HCT116 (cell line): ENCODE measurements at regions not wholly inside any gene's neighbourhood (a gene's known extent, or its start where the extent isn't known, plus 50 kb on each side); places are given as distances from the start of the nearest gene placed in this dataset.

Source experiments
- ATAC-seq: fragments of 200-7000 bp; cut with Tn5 transposase; 2 replicates; pipeline ENCODE4 v1.9.1; 2020; ENCODE audit warnings: mild to moderate bottlenecking, moderate library complexity
- BruUV-seq: library from RNA; stranded (reverse); fragments of 400-500 nt; replicated peaks from 2 replicates; lab custom pipeline; 2021; lab: Mats Ljungman, UMichigan
- CTCF ChIA-PET: fragments of 300-600 bp; sonication (Branson Sonifier 250); formaldehyde crosslinking; loops from one replicate; lab custom pipeline; 2021; ENCODE audit warnings: antibody characterized with exemption; lab: Charles Lee
- POLR2A ChIA-PET: fragments of 300-600, 350-600 bp; sonication (Branson Sonifier 250); formaldehyde crosslinking; loops from one replicate; lab custom pipeline; 2021; ENCODE audit warnings: antibody characterized with exemption; lab: Charles Lee
- RAD21 ChIA-PET, 2 experiments: fragments of 300-600 bp; sonication (Branson Sonifier 250); formaldehyde crosslinking; loops; one replicate each; lab custom pipeline; 2023; ENCODE audit warnings: low total read pairs in 2 of 2; ENCODE audit not compliant: uncharacterized antibody in 2 of 2, unreplicated experiment in 2 of 2, low non-redundant PET in 1 of 2; lab: Charles Lee
- DNase-seq: peaks from one replicate; pipeline ENCODE4 v3.0.0-alpha.2; 2010; ENCODE audit warnings: low read depth, low spot score
- H2AFZ ChIP-seq: fragments of 200-600 bp; shearing (Covaris generic), sonication (generic); 2 replicates; pipeline ENCODE4 v1.6.1; 2017; ENCODE audit warnings: low read depth, mixed run types, mixed read lengths, antibody characterized with exemption, low read length; ENCODE audit not compliant: poor library complexity, severe bottlenecking
- H3K27ac ChIP-seq: 2 replicates; pipeline ENCODE4 v1.5.1; 2012; ENCODE audit warnings: low read depth, low read length
- H3K27me3 ChIP-seq: fragments of 200-600 bp; sonication (generic); 2 replicates; pipeline ENCODE4 v1.6.1; 2016; ENCODE audit warnings: mixed run types, low read length, mixed read lengths; ENCODE audit not compliant: insufficient read depth
- H3K36me3 ChIP-seq, 2 experiments: fragments of 200-500 bp in 1 of 2; fragments of 200-600 bp in 1 of 2; sonication (Bioruptor generic) in 1 of 2; sonication (generic) in 1 of 2; 2 replicates each; pipeline versions ENCODE4 v1.5.1 to v1.6.1; 2014 to 2016; ENCODE audit warnings: low read length in 2 of 2, inconsistent platforms in 1 of 2, mixed read lengths in 1 of 2, mixed run types in 1 of 2; ENCODE audit not compliant: insufficient read depth in 2 of 2, control insufficient read depth in 1 of 2
- H3K4me1 ChIP-seq, 2 experiments: fragments of 200-600 bp in 1 of 2; sonication (generic) in 1 of 2; 2 replicates each; pipeline versions ENCODE4 v1.5.1 to v1.6.1; 2012 to 2017; ENCODE audit warnings: low read length in 2 of 2, inconsistent platforms in 1 of 2, mild to moderate bottlenecking in 1 of 2, mixed read lengths in 1 of 2, mixed run types in 1 of 2, moderate library complexity in 1 of 2; ENCODE audit not compliant: insufficient read depth in 2 of 2, control insufficient read depth in 1 of 2
- H3K4me2 ChIP-seq: fragments of 200-600 bp; sonication (generic); 2 replicates; pipeline ENCODE4 v1.6.1; 2017; ENCODE audit warnings: mixed run types, low read length, mixed read lengths
- H3K4me3 ChIP-seq, 2 experiments: fragments of 200-600 bp in 1 of 2; sonication (generic) in 1 of 2; replicated peaks in 1 of 2; 2 replicates each; pipeline ENCODE4 v1.5.1; 2011 to 2016; ENCODE audit warnings: low read length in 2 of 2, control low read depth in 1 of 2, low read depth in 1 of 2, mild to moderate bottlenecking in 1 of 2, mixed read lengths in 1 of 2, mixed run types in 1 of 2
- H3K79me2 ChIP-seq: fragments of 200-600 bp; sonication (generic); 2 replicates; pipeline ENCODE4 v1.6.1; 2017; ENCODE audit warnings: mild to moderate bottlenecking, mixed run types, low read length, moderate library complexity, mixed read lengths; ENCODE audit not compliant: insufficient read depth
- H3K9ac ChIP-seq: fragments of 200-600 bp; sonication (generic); 2 replicates; pipeline ENCODE4 v1.6.1; 2016; ENCODE audit warnings: low read length, mixed read lengths
- H3K9me2 ChIP-seq: fragments of 200-600 bp; sonication (generic), shearing (Covaris generic); 2 replicates; pipeline ENCODE4 v1.6.1; 2017; ENCODE audit warnings: mixed run types, mild to moderate bottlenecking, moderate library complexity; ENCODE audit not compliant: insufficient read depth
- H3K9me3 ChIP-seq, 2 experiments: fragments of 200-500 bp in 1 of 2; fragments of 200-600 bp in 1 of 2; sonication (Bioruptor generic) in 1 of 2; sonication (generic) in 1 of 2; 2 replicates each; pipeline ENCODE4 v1.6.1; 2014 to 2017; ENCODE audit warnings: low read length in 2 of 2, mixed read lengths in 2 of 2, inconsistent platforms in 1 of 2, low read depth in 1 of 2, mild to moderate bottlenecking in 1 of 2, mixed run types in 1 of 2, moderate library complexity in 1 of 2; ENCODE audit not compliant: control insufficient read depth in 1 of 2, insufficient read depth in 1 of 2
- H4K20me1 ChIP-seq: fragments of 200-600 bp; sonication (generic), shearing (Covaris generic); 2 replicates; pipeline ENCODE4 v1.6.1; 2017; ENCODE audit warnings: mixed run types, mild to moderate bottlenecking, moderate library complexity; ENCODE audit not compliant: insufficient read depth
- ATF3 ChIP-seq: IDR thresholded peaks from 2 replicates; pipeline ENCODE4 v1.6.1; 2012
- CBX3 ChIP-seq: IDR thresholded peaks from 2 replicates; pipeline ENCODE4 v1.6.1; 2012; ENCODE audit warnings: low read depth
- EGR1 ChIP-seq: IDR thresholded peaks from 2 replicates; pipeline ENCODE4 v1.6.1; 2012; ENCODE audit warnings: low read depth
- JUND ChIP-seq: IDR thresholded peaks from 2 replicates; pipeline ENCODE4 v1.6.1; 2012
- MAX ChIP-seq: IDR thresholded peaks from 2 replicates; pipeline ENCODE4 v1.6.1; 2012
- POLR2A ChIP-seq: IDR thresholded peaks from 2 replicates; pipeline ENCODE4 v1.7.0; 2011; ENCODE audit warnings: borderline replicate concordance; ENCODE audit not compliant: insufficient read depth, insufficient read length; ENCODE audit errors: extremely low read depth
- POLR2AphosphoS5 ChIP-seq: IDR thresholded peaks from 2 replicates; pipeline ENCODE4 v1.6.1; 2011; ENCODE audit warnings: mild to moderate bottlenecking, low read depth, low read length, moderate library complexity
- RAD21 ChIP-seq: IDR thresholded peaks from 2 replicates; pipeline ENCODE4 v1.6.1; 2012; ENCODE audit warnings: low read depth, mild to moderate bottlenecking
- REST ChIP-seq: IDR thresholded peaks from 2 replicates; pipeline ENCODE4 v1.6.1; 2012; ENCODE audit warnings: low read depth
- SP1 ChIP-seq: IDR thresholded peaks from 2 replicates; pipeline ENCODE4 v1.6.1; 2012; ENCODE audit warnings: low read depth
- SRF ChIP-seq: IDR thresholded peaks from 2 replicates; pipeline ENCODE4 v1.6.1; 2012; ENCODE audit warnings: low read depth
- TCF7L2 ChIP-seq: IDR thresholded peaks from 2 replicates; pipeline ENCODE4 v1.7.0; 2011; ENCODE audit warnings: borderline replicate concordance, inconsistent platforms; ENCODE audit not compliant: insufficient read depth, insufficient read length; ENCODE audit errors: extremely low read depth
- ZBTB33 ChIP-seq: IDR thresholded peaks from 2 replicates; pipeline ENCODE4 v1.6.1; 2011; ENCODE audit warnings: mild to moderate bottlenecking, low read length, moderate library complexity; ENCODE audit not compliant: insufficient replicate concordance; ENCODE audit errors: extremely low read depth
- ZFX ChIP-seq: fragments of 450-650 bp; IDR thresholded peaks from 2 replicates; pipeline ENCODE4 v1.6.1; 2017
- ZNF274 ChIP-seq: fragments of 200-500 bp; sonication (Bioruptor generic); IDR thresholded peaks from 2 replicates; pipeline ENCODE4 v1.6.1; 2014; ENCODE audit warnings: mild to moderate bottlenecking, low read depth, low read length, inconsistent platforms
- intact Hi-C: fragments of 100-400 bp; cut with micrococcal nuclease; formaldehyde crosslinking; loops from 2 replicates; pipeline ENCODE4 v1.10.0; 2022

GRCh38 chr1:112239683-112240330 lies 156.2 kb upstream of the CTTNBP2NL start (continued):
- TF ChIP-seq ZBTB33 = no peak
- no peak for TF ChIP-seq JUND
- no peak for TF ChIP-seq ZNF274

- DNase-seq (no peak), ATAC-seq (no peak)
- H3K4me1 ChIP-seq = no peaks in the 10 kb centered on the region
- H3K4me2 ChIP-seq = no peak overlapping the region
- no peaks in the 10 kb centered on the region for H4K20me1 ChIP-seq
- no peaks in the 10 kb centered on the region for H3K79me2 ChIP-seq
- POLR2A ChIA-PET = no interaction called here
- RAD21 ChIA-PET = no interaction called here
- no peak overlapping the region for H3K9ac ChIP-seq
- H3K36me3 ChIP-seq = no peaks in the 10 kb centered on the region
- CTCF ChIA-PET = no interaction called here
- H3K27ac ChIP-seq = no peak overlapping the region
- H2AFZ ChIP-seq = no peak overlapping the region
- H3K27me3 ChIP-seq = peaks cover 9% of the 10 kb centered on the region; the same call in 1 of the 2 replicates
- H3K4me3 ChIP-seq = no peak overlapping the region
- BruUV-seq = no TSS peak
- H3K9me2 ChIP-seq = no peaks in the 10 kb centered on the region
- intact Hi-C loops = no loop called here
- no peaks in the 10 kb centered on the region for H3K9me3 ChIP-seq
- no peak for TF ChIP-seq ATF3
- TF ChIP-seq SP1 = no peak
- TF ChIP-seq CBX3 = no peak
- TF ChIP-seq TCF7L2 = no peak
- no peak for TF ChIP-seq SRF
- no peak for TF ChIP-seq ZFX
- no peak for TF ChIP-seq RAD21
- no peak for TF ChIP-seq REST
- TF ChIP-seq POLR2A = no peak
- no peak for TF ChIP-seq POLR2AphosphoS5
- TF ChIP-seq ZNF274 = no peak
- no peak for TF ChIP-seq MAX
- TF ChIP-seq EGR1 = no peak
These were observed 153.5 kb upstream of the CTTNBP2NL start for GRCh38 chr1:112242470-112242869.
